GM18867 (cell line): ENCODE measurements at regions not wholly inside any gene's neighbourhood (a gene's known extent, or its start where the extent isn't known, plus 50 kb on each side); places are given as distances from the start of the nearest gene placed in this dataset.

Experiments
- ATAC-seq: cut with Tn5 transposase; IDR thresholded peaks from one replicate; pipeline ENCODE4 v1.9.1; 2021; ENCODE audit warnings: mild to moderate bottlenecking, moderate library complexity; ENCODE audit not compliant: unreplicated experiment

DNA sequence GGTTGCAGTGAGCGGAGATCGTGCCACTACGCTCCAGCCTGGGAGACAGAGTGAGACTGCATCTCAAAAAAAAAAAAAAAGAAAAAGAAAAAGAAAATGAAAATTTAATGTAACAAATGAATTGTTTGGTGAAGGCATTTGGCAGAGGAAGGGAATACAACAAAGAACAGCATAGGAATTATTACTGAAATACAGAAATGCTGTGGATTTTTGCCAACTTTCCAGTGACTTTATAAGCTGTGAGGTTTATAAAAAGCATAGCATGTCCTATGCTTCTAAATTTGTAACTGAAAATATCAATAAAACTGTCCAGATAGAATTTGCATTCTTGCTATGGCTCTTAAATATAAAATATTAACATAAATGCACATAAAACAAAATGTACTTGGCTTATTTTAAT is 112.9 kb upstream of the IRS2 start:
- no peak for ATAC-seq

DNA sequence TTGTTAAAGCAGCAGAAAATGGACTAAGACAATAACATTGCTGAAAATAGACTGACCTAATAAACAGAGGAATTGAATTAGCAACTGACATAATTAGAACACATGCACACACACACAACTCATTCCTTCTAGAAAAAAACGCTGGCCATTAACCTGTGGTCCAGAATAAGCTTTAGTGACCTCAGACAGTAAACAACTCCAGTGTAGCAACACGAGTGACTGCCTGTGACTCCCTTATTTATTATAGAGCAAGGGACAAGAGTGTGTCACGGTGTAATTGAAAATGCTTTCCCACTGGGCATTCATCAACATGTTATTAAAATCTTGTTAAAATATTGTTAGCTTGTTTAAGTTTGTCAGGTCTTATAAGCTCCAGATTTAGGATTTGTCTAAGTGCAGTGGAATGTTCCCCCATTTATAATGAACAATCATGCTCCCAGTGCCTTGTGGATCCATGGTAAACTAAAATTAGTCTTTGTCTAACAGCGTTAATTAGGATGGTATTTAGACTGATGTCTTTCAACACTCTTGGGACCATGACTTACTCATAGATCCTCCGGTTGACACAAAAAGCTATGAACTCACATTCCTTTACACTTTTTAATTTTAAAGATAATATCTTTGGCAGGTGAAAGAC is 111.7 kb upstream of the IRS2 start:
- ATAC-seq: no peak

DNA sequence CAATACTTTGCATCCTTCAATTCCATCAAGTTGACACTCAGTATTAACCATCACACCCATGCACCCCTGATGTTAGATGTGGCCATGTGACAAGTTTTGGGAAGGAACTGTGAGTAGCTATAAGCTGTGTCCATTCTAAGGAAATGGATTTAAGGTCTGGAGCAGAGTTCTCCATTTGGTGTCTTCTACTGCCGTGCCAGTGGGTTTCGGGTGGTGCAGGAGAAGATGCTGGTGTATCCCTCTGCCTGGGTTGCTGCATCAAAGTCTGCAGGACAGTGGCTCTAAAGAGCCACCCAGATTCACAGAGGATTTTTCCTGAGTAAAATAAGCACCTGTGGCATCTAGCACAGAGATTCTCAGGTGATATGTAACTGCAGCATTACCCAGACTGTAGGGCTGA is 105.7 kb upstream of the IRS2 start:
- ATAC-seq: no peak

DNA sequence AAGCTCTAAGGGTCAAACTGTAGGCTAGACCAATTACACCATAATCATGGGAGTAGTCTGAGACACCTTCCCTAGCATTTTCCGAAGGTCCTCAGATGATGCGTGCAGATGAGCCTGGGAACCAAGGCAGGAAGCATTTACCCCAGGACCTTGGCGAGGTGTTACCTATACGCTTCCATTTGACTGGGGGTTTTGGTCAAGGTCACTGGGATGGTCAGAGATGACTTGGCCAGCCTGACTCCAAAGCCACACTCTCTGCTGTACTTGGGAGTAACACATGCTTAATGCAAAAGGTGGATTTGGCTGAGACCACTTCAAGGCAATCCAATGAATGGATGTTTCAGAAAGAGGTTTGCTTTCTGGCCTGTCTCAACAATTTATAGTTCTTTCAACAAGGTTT is 98.9 kb upstream of the IRS2 start:
- no peak for ATAC-seq

DNA sequence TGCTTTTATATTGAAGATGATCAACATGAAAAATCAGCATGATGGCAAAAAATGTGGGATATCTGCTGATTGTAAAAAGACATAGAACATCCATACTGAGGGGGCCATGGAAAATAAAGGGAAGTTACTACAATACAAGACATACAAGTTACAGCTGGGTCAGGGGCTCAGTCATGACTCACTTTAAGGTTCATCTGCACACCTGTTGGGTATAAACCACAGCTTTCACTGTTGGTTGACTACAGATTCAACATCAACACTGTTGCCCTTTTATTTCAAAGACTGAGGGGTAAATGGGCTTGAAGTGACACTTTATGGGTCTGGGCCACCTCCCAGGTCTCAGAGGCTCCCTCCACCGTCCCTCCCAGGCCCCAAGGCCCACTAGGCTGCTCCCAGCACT is 98.1 kb upstream of the IRS2 start:
- ATAC-seq: no peak

DNA sequence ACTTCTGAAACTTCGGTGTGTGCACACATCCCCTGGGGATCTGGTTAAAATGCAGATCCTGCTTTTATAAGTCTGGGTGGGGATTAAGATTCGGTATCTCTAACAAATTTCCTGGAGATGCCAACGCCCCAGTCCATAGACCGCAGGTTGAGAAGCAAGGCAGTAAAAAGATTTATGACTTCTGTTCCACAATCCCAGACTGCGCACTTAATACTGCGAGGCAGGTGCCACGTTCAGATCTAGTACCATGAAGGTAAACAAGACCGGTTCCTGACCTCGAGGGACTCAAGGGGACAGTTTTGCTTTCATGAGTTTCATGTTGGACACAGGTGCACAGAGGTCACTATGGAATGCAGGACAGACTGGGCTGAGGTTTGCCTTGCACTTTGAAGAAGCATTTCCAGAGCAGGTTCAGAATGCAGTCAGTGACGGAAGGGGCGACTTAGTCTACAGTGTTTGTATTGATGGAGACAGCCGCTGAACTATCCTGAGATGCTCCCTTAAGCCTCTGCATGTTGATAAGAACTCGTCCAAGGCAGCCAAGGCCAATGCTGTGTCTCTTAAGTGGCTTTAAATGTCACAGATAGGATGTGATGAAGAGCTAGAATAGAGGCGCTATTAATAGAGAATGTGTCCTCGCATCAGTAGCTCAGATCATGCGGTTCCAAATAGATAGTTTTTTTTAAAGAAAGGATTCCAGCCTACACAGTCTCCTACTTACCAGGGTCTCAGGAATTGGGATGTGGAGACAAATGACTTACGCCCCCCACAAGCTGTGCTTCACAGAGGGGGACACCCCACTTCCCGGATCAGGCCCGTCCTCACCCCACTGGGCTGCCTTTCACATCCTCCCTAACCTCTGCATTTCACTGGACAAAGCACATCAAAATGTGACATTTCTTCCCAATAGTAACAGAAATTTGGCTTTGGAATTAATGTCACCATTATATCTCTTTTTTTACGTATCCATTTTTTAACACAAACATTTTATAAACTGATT is 97.1 kb upstream of the IRS2 start:
- no peak for ATAC-seq

DNA sequence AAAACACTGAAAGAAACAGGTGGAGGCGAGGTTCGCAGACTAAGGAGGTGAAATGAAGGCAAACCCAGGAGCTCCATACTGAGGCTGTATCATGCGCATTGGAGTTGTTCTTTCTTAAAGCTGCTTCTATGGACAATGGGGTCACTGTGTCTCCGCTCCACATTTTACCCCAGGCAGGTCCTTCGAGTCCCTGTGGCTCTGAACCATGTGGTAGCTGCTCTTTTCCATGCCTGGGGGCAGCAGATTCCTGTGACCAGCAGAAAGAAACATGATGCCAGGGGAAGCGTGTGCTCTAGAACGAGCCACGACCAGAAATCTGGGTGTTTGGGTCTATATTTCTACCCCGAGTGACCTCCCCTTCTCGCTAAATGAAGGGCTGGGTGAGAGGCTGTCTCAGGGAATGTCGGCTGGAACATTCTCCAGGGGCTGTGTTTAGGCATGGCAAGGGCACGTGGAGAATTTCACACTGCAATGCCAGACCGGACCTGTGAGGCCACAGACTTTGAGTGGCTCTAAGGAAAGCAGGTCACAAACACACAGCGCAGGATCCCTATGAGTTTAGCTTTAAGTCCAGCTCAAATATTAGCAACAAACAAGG is 95.7 kb upstream of the IRS2 start:
- ATAC-seq: no peak

DNA sequence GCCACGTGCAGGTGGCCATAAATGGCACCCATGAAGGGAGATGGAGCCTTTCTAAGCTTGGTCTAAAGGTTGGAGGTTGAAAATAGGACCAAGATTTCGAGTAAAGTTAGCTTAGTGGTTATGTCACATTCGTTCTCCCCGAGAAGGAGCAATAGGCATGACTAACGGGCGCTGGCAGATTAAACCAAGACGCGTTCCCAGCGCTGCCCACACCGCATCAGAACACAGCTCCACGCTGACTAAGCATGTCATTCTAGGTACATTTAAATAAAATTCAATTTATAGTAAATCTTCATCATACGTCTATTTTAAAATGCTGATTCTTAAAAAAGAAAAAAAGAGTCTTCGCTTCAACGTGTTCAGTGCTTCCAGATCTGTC is 95.0 kb upstream of the IRS2 start:
- no peak for ATAC-seq

DNA sequence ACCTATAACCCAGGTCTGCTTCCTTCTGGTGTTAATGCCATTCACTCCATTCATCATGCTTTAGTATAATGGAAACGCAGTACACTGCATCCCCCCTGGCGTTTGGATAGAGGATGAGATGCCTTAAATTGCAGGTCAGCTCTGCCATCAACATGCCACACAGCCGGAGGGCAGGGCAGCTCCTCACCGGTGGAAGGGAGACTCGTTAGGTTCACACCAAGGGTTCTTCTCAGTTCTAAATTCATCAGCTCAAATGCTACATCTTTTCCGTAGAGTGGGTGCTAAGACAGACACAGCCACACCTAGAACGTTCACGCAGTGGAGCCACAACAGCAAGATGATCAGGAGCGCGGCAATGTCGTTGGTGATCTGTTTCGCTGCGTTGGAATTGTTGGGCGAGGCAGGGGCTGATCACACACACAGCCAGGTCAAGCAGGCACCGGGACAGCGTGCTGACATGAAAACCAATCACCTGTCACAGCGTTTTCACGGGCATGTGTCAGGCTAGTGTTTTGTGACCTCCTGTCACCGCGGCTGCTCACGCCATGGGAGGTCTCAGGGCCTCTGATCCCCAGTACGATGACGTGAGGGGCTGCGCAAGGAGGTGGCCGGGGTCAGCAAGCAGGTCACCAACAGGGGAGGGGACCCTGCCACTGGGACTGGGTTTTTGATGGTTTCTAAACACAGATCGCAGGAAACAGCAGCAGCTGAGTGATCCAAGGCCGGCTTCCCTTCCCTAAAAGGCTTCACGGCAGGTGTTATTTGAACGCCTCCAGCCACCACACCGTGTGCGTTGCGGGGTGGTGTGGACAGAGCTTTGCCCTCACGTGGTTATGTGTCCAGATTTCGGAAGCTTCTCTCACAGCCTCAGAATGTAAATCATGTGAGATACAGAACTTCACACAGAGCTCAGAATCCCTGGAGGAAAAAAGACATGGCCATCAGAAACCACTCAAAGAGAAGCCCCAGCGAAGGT is 94.3 kb upstream of the IRS2 start:
- ATAC-seq: no peak

DNA sequence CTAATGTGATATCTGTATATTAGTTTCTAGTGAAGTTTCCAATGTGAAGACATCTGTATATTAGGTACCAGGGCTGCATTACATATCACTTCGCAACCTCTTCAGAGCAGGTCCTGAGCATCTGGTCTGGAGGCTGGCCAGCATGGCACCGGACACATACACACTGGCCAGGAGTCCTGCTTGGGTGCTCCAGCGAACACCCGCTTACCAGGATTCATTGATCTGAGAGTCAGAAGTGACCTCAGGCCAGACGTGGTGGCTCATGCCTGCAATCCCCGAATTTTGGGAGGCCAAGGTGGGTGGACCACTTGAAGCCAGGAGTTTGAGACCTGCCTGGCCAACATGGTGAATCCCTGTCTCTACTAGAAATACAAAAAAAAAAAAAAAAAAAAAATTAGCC is 93.0 kb upstream of the IRS2 start:
- ATAC-seq: no peak

DNA sequence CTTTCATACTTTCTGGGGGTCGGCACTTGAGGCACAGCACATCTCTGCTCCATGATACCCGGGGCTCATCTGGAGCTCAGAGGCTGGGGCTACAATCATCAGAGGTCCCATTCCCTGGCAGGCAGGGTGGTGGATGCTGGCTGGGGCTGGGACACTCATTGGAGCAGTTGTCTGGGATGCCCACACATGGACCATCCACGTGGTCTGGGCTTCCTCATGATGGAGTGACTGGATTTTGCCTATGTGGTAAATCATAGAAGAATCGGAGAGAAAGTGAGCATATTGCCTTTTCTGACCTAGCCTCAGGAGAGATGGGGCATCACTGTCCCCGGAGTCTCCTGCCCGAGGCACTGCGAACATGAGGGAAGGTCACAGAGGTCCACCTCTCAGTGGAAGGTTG is 91.4 kb upstream of the IRS2 start:
- ATAC-seq: no peak

DNA sequence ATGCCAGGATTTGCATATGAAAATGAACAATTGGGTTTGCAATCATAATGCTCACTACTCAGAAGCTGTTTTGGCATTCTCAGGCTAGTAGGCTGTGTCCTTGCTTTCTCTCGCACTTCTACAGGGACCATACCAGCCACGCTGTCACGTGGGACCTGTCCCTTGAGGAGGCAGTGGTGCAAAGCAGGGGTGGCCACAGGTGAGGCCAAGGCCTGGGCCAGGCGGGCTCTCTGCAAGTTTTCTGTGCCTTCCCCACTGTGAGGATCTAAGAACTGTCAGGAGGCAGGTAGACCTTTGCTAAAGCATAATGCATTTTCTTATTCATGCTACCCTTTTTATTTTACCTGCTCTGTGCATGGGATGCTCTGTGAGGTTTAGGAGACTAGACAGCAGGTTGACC is 89.4 kb upstream of the IRS2 start:
- no peak for ATAC-seq

DNA sequence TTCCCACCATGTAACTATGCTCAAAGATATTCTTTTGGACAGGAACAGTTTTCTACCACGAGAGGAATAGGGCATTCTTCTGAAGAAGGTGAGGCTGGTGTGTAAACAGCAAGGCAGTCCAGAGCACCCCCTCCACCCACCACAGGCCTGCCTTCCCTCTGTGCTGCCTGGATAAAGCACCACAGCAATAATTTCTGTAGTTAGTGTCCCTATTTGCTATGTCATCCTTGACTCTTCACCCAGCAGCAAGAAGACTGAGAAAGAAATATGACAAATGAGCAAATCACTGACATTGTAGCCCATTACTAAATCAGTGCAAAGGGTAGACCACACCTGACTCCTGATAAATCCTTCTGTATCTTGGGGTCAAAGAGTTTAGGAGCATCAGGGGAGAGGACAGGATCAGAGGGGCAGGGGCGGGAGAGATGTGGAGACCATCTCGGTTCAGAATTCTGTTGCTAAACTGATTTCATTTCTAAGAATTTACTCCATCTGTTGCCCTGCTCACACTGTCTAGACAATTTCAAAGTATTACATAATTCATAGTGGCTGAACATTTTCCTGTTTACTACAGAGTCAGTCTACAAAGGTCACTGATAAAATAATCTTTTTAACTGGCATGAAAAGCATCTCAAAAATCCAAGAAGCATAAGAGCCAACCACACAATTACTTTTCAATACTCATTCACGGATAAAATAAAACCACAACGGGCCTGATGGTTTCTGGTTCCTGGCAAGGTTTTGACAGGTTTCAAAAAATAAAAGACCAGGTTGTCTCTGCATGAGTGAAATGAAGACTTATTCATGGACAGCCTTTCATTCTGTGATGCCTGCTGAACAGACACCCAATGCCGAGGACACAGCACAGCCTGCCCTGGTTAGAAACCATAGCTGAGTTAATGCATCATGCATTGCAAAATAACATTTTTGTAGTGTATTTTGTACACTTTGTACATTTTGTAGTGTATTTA is 88.4 kb upstream of the IRS2 start:
- no peak for ATAC-seq

DNA sequence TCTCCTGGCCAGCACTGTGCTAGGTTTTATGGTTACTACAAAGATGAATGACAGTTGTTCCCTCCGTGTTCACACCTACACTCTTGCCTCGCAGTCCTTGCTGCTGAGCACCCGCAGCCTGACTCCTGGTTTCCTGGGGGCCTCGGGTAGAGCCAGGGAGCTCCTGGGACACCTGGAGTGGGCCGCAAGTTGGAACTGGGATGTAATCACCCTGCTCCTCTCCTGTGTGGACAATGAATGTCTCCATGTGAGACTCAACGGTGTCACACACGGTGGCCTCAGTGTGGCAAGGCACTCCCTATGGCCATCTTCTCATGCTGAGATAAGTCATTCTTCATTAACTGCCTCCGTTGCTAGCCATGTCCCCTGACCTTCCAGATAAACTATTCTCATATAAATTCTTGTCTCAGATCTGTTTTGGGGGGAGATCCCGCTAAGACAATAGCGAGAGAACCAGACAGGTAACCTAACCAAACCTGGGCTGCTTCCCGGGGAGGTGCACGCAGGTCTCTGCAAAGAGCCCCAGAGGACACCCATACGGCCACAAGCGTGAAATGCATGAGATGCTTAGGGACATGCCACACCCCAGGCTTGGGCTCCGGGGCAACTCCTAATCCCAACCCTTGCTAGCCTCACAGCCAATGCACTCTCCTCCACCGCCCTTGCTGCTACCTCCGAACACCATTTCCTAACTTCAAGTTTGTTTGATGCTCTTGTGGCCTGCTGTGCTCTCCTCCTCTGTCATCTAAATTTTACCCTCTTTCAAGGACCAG is 87.2 kb upstream of the IRS2 start:
- ATAC-seq: no peak

DNA sequence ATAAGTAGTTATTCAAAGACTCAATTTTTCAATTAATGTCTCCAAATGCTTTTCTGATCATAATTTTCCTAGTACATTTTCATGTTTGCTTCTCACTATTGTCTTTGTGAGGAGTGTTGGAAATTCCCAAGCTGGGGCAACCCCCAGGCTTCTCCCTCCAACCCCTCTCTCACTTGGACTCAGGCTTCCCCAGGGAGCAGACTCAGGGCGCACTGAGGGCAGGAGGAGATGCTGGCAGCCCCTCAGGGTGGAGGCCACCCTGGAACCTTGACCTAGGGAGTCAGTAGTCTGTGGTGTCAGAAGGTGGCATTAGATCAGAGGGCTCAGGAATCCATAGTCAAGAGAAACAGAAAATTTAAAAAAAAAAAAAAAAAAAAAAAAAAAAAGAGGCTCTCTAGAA is 86.5 kb upstream of the IRS2 start:
- ATAC-seq: no peak

DNA sequence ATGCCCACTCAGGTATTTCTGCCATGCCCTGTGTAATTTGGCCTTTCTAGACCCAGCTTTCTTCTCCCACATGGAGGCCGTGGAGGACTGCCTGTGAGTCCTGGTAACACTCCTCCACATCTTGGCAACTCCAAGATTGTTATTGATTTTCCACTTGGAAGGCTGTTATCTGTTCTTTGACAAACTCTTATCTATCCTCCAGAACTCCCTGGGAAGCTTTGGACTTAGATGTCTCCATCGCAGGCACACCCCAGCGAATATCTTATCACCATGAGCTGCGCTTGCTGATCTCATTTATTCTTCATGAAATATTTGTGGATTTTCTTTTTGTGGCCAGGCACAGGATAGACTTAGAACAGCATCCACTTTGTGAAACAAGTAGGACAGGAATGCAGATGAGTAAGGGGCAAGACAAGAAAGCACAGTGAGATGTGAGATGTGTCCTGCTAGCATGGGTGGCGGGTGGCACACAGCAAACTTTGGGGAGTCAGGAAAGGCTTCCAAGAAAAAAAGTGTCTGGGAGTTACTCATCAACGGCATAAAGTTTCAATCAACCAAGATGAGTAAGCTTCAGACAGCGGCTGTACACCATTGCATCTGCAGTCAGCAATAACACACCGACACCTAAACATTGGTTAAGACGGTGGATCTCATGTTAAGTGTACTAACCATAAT is 84.5 kb upstream of the IRS2 start:
- no peak for ATAC-seq

DNA sequence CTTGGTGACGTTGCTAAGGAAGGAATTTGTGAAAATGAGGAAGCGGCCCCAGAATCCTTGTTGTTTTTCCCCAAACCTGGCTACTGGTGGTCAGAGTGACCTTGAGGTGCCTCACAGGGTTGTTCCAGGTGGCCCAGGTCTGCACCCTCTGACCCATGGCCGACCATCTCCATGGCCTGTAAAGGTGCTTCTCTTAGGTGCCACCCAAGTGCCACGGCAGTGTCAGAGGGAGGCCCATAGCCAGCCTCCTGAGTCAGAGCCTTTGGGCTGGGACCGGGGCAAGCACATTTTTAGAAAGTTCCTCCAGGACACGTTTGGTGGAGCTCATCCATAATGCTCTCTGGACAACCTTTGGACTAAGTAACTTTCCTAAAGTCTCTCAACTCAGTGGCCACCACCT is 83.9 kb upstream of the IRS2 start:
- no peak for ATAC-seq
